HG03175 (cell line): ENCODE measurements at regions not wholly inside any gene's neighbourhood (a gene's known extent, or its start where the extent isn't known, plus 50 kb on each side); places are given as distances from the start of the nearest gene placed in this dataset.
A peak's percentile ranks its signal among the peaks of the same experiment; 100 is the strongest.
"Not testable (repeated sequence)": the region's sequence is repeated elsewhere in the genome, so short reads cannot be mapped to it uniquely, and the experiment has no call there.

Source experiments
- ATAC-seq: cut with Tn5 transposase; IDR thresholded peaks from one replicate; pipeline ENCODE4 v1.9.1; 2021; ENCODE audit warnings: mild to moderate bottlenecking, moderate library complexity; ENCODE audit not compliant: unreplicated experiment

DNA sequence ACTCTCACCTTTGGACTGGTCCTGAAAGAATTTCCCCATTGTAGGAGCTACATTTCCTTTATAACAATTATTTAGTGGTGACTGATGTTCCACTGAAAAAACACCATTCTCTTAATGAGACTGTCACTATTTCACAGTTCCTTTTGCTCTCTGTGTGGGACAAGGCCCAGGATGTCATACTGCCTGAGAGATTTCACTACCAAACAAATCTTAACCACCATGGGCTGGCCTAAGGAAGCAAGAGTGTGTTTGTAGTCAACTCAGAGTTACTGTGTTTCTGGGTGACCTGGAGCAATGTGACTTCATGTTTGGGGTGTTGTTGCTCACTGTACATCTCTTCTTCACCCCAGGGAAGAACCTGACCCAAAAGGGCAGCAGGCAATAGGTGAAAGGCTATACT is 50.1 kb upstream of the ZNF608 start:
- no peak for ATAC-seq

DNA sequence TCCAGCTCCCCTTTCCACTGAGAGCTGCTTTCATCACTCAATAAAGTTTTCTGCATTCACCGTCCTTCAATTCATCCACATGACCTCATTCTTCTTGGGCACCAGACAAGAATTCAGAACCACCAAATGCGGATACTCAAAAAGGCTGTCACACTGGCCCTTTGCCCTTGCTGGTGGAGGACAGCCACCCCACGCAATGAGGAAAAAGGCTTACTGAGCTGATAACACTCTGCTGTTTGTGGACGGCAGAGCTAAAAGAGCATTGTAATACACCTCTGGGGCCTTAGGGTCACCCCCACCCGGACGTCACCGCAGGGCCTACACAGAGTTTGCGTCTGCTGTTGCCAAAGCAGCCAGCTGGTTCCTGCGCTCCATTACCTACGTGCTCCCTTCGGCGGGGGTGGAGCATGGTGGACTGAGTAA is 51.2 kb upstream of the ZNF608 start:
- no peak for ATAC-seq

DNA sequence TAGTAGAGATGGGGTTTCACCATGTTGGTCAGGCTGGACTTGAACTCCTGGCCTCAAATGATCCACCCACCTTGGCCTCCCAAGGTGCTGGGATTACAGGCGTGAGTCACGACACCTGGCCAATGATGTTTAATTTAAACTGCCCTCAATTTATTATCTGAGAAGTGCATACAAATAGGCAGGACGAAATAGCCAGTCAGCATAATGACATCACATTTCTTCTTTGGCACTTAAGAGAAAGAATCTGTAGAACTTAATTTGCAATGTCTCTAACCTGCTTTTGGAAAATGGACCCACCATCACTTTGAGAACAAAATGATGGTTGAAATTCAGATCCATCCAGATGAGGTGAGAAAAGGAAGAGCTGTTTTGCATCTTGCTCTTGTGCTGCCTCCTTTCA is 52.5 kb upstream of the ZNF608 start:
- no peak for ATAC-seq

DNA sequence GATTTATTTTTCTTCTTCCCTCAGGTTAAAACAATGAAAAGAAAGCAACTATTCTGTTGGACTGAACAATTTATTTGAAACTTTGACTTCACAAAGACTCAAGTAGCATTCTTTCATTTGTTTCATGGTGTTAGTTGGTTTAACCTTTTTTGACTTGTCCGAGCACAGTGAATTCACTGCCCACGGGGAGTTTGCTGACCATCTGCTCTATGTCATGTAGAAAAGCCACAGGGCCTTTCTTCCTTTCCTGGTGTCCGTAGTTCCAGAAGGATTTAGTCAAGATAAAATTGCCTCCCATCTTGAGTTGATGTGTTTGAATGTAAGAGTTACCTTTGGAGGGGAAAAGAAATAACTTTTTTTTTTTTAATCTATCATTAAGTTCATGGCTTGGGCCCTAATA is 55.1 kb upstream of the ZNF608 start:
- ATAC-seq: no peak

DNA sequence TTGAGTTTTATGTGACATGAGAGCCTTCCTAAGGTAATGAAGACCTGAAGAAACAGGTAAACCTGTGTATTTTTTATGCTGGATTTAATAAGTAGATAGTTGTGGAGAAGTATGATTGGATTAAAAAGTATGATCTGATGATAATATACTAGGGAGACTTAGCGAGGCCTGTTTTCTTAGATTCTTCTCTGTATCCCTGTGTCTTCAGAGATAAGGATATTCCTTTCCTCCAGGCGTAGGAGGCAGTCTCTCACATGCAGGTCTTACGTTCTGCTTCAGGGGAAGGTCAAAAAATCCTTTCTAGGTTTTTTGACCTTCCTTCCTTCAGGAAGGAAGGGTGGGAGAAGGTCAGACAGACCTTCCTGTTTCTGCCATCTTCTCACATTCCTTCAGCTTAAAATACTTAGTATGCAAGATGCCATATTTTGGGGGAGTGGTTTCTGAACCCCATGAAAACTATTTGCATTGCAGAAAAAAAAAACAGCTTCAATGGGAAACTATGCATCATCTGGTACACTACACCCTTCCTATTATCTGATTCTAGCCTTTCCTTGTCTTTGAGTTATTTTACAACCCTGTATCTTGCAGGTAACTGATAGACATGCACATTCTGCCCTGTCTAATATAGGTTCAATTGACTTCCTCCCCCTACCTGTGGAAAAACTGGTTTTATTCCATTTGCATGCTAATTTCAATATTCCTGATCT is 57.3 kb upstream of the ZNF608 start:
- no peak for ATAC-seq

DNA sequence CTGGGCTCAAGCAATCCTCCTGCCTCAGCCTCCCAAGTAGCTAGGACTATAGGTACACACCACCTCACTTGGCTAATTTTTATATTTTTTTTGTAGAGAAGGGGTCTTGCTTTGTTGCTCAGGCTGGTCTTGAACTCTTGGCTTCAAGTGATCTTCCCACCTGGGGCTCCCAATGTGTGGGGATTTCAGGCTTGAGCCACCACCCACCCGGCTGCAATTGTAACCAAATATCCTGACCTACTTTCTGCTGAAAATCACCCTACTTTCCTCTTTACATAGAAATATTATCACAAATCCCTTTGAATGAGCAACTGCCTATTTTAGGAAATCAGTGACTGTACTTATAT is 59.6 kb upstream of the ZNF608 start:
- ATAC-seq: no peak

DNA sequence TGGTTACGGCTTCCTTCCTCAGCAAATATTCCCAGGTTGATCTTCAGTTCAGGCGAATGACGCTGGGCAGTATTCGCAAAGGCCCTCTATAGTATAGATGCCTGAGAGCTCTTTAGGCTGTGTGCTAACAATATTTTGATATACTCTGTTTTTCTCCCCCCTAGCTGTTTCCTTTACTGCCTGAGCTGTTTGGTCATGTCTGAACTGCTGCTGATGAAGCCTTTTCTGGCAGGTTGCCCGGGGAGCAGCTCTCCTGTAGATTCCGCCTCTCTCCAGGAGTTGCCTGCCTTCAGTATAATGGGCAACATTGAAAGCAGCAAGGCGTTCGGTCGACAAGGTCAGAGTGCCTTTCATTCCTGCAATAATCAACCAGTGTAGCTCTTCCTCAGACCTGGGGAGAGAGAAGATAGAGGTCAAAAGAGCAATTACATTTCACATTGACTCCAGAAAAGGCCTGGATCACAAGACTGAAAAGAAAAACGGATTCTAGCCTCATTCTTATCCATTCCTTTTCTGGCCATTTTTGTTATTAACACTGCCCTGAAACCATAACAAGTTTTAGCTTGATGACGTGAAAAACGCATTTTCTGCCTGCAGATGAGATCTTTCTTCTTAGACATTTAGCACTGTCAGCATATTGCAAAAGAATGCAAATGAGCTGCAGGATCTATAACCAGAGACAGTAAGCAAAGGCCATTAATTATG is 60.1 kb upstream of the ZNF608 start:
- no peak for ATAC-seq

DNA sequence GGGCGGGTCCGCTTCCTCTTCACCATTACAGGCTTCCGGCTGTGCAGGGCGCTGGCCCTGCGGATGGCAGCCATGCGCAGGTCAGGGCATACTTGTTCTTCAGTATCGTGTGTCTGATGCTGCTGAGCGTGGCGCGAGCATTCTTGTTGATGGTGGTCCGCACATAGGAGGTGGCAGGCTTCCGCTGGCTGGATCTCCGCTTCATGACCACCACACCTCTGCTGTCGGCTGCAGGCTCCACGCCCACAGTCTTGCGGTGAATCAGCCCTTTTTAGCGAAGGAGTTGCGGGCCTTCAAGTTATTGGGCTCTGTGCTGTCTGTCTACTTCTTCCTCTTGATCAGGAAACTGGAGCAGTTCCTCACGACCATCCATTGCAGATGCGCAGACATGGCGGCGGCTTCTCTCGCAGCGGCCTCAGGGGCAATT is 62.4 kb upstream of the ZNF608 start:
- ATAC-seq: no peak

DNA sequence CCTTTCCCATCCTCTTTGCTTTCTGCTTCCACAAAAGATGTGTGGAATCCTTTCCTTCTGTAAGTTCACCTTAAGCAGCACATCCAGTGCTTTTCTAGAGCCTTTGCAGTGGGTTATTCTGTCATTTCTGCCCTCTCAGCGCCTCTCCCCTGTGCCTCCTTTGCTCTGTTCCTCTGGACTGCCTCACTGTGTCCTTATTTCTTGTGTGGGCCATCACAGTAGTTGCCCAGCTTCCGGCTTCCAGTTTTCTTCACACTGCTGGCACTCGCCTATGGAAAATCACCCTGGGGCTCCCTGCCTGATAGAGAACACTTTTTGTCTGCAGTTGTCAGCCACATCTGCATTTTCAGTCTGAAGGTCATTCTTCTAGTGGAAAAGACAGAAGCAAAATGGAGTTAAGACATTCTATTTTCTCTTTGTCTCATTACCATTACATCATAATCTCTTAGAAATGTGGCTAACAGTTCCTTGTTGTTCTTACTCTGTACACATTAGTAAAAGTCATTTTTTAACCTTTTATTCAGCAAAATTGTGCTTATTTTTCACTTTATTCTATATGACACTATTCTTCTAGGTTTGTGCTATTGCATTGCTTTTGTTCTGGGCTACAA is 64.1 kb upstream of the ZNF608 start:
- ATAC-seq: no peak

DNA sequence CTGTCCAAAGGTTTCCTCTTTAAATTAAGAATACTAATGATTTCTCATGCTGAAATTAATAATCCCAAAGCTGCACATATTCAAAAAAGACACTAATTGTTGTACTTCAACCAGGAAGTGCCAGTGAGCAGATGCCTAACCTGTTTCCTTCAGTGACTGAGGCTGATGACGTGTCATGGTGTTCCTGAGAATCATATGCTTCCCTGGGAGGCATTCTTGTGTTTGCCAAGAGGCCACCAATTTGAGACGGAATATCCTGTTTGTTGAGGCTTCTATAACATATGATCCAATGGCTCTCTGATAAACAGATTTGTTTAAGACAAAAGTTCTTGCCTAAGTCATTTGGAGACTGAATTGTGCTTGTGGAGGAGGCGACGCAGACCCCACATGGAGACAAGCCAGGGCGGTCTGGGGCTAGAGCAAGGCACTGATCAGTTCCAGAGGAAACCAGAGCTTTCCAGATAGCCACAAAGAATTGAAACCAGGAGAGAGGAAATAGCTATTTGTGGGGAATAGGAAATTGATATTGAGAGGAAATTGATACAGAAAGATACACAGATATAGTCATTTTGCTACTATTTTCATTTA is 66.4 kb upstream of the ZNF608 start:
- ATAC-seq: no peak

DNA sequence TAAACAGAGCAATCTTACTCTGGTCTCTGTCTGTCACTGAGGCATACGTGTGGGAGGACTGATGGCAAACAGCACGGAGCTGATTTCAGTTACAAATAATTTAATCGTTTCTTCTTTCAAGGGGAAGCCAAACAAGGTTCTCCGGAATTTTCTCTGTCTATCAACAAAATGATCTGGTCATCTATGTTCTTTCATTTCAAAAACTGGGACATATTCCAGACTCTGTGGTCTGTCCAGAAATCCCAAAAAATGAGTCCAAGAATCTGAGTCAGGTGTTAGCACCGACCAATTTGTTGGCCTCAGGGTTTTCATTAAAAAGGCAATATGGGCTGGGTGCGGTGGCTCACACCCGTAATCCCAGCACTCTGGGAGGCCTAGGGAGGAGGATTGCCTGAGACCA is 69.9 kb upstream of the ZNF608 start:
- ATAC-seq: no peak

DNA sequence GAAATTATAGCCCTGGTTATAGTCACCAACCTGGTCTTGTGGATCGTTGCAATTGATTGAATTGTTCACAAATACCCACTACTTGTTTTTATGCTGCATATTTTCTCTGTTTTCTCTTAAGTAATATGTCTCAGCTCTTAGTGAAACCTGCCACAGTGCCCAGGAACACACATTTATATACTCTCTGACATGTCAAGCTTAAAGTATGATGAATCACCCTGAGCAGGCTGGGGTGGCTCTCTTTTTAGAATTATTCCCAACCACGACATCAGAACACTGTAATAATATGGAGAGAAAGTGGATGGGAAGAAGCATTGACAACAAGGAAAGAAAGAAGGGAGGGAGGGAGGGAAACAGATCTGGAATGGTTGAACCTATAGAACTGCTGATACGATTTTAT is 72.8 kb upstream of the ZNF608 start:
- no peak for ATAC-seq

DNA sequence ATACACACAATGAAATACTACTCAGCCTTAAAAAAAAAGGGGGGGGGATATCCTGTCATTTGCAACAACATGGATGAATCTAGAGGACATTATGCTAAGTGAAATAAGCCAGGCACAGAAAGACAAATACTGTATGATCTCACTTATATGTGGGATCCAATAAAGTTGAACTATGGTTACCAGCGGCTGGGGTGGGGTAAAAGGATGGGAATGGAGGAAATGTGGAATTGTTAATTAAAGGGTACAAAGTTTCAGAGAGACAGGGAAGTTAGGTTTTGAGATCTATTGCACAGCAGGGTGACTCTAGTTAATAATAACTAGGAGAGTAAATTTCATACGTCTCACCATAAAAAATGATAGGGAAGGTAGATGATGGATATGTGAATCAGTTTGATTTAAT is 76.2 kb upstream of the ZNF608 start:
- ATAC-seq: no peak

DNA sequence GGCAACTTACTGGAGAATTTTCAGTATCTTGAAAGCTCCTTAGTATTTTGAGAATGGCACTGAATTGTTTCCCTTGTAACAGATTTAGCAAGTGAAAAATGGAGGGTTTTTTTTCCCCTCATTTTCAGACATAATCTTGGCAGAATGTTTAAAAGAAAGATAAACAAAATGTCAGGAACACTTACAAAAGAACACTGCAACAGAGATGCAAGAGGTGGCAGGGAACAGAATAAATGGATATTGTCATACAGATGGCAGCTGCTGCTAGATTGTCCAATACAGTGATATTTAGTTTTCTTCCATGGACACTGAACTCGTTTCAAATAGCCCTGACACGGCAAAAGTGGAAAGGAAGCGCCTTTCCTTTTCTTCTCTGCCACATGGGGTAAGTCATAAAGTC is 76.9 kb upstream of the ZNF608 start:
- ATAC-seq: no peak

DNA sequence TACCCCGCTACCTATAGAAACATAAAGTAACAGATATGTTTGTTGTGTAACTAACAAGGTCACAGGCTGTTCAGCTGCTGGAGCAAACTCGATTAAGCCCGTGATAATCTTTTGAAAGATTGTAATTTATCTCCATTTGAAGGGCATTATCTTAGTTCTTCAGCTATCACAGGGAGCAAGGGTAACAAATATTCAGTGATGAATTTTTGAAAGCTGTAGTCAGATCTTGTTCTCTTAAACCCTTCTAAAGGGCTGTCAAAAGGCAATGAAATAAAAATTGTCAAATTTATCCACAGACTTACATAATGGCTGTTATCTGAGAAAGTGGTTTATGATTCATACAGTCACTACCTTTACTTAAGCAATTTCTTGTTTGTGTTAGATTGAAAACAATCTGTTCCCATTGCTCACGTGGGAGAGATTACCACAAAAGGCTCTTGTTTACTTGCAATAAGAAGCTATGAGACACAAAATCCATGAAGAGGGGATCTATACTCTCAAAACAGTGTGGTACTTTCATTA is 78.3 kb upstream of the ZNF608 start:
- ATAC-seq: no peak

DNA sequence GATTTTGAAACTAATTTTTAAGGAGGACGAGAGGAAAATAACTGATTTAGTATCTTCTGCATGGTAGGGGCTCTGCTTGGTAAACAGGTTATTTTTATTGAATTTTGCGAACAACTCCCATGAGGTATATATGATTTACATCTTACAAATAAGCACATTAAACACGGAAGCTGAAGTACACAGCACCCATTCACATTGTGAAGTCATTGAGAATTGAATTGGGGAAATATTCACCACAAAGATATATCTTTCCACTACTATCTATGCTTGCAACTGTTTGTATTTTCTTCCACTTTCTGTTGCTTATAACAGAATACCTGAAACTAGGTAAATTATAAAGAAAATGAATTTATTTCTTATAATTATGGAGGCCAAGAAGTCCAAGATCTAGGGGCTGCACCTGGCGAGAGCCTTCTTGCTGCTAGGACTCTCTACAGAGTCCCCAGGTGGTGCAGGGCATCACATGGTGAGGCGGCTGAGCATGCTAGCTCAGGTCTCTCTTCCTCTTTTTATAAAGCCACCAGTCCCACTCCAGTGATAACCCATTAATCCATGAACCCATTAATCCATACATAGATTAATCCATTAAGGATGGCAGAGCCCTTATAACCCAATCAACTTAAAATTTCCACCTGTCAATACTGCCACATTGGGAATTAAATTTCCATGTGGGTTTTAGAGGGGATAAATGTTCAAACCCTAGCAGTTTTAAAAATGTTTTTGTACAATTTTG is 79.0 kb upstream of the ZNF608 start:
- peak; percentile 81 for ATAC-seq

DNA sequence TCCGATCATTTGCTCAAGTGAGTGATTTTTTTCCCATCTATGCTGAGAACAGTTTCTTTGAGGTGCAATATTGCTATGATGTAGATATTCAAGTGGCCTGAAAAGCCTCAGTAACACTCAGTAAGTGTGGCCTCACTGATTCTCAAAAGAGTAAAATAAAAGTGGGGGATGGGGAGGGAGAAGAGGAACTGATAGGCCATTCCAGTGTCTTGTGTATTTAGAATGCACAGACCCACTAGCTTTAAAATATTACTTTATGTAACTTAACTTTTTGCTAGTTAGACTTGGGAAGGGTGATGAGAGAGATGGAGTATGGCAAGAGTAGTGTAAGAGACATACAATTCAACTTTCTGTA is 79.5 kb upstream of the ZNF608 start:
- ATAC-seq: peak; percentile 2

DNA sequence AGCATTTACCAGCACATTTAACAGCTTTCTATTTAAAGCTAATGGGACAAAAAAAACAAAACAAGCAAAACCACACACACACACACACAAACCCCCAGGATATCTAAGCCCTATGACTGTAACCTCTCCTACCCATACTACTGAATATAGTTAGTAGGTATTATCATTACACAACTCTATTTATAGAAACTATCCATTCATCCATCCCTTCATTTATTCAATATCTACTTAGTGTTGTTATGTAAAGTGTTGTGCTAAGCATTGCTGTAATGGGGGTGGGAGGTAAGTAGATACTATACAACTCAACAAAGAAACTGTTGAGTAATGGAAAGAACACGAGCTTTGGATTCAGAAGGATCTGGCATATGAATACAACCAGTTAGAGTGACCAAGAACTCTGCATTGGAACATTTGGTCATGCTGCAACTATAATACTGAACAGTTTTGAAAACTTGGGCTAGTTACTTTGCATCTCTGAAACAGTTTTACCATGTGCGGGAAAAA is 82.3 kb upstream of the ZNF608 start:
- ATAC-seq: no peak

DNA sequence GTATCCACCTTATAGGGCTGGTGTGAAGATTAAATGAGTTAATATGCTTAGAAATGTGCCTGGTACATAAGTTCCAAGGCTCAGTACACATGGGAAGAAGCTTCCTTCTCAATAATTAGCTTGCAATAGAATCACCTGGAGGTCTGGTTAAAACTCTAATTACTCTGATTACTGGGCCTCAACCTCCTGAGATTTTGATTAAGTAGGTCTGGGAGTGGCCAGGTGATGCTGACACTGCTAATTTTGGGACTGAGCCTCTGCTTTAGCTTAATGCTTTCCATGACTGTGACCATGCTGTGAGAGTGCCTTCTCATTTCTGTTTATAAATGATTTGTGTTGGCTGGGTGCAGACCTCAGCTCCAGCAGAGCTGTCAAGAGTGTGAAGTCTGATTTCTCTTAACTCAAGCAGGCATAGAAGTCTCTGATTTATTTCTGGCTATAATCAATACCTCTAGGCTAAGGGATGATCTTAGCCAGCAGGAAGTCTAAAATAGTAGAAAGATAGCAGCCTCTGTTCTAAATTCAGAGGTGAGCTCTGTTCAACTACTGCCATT is 85.3 kb upstream of the ZNF608 start:
- ATAC-seq: no peak

DNA sequence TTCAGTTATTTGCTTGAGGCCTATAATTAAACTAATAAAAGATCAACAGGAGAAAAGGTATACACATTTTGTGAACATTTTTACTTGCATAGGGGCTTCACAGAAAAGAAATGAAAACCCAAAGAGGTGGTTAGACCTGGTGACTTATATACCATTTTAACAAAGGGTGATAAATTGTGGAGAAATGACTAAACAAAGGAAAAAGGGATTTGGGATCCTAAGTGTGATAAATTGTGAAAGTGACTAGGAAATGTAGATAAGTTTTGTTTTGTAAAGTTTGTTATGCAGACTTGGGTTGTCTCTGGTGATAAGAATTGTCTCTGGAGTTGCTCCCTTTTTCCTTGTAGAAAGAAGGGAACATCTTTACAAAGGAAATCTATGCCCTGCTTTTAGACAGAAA is 86.1 kb upstream of the ZNF608 start:
- ATAC-seq: no peak

DNA sequence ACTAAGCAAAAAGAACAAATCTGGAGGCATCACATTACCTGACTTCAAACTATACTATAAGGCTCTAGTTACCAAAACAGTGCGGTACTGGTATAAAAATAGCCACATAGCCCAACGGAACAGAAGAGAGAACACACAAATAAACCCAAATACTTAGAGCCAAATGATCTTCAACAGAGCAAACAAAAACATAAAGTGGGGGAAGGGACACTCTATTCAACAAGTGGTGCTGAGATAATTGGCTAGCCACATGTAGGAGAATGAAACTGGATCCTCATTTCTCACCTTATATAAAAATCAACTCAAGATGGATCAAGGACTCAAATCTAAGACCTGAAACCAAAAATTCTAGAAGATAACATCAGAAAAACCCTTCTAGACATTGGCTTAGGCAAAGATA is 89.9 kb upstream of the ZNF608 start:
- not testable (repeated sequence) for ATAC-seq
